ENCODE measurements at regions not wholly inside any gene's neighbourhood (a gene's known extent, or its start where the extent isn't known, plus 50 kb on each side); places are given as distances from the start of the nearest gene placed in this dataset.

- TF ChIP-seq CTCF (IDR thresholded peaks at IDR 0.05; ENCODE audit: poor library complexity) (no peak), EZH2phosphoT487 (IDR thresholded peaks at IDR 0.05; ENCODE audit: low read depth, severe bottlenecking, unreplicated experiment) (no peak)
Measured at GRCh38 chr12:93104535-93104934, 175.4 kb upstream of the EEA1 start.
